HG02678 (cell line): ENCODE measurements at regions not wholly inside any gene's neighbourhood (a gene's known extent, or its start where the extent isn't known, plus 50 kb on each side); places are given as distances from the start of the nearest gene placed in this dataset.

Experiments
- ATAC-seq: cut with Tn5 transposase; IDR thresholded peaks from one replicate; pipeline ENCODE4 v1.9.1; 2021; ENCODE audit warnings: mild to moderate bottlenecking, moderate library complexity; ENCODE audit not compliant: unreplicated experiment

DNA sequence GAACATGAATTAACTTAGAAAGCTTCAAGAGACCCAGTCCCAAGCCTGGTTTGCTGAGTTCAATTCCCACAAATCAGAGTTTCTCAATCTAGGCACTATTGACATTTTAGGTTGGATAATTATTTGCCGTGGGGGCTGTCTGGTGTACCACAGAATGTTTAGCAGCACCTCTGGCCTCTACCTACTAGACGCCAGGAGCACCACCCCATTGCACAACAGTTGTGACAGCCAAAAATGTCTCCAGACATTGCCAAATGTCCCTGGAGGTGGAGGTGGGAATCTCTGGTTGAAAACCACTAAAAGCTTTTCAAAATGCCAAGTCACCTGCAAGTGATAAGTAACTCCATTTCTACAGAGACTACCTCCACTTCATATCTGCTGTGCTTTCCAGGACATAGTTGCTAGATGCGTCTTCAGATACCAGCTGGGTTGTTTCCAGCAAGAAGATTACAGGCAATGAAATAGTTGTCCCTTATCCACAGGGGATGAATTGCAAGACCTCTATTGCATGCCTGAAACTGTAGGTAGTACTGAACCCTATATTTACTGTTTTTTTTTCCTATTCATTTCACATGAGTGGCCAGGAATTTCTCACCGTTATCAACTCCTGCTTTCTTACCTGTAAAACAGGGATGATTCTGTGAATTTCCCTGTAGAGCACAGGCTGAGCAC, 554.3 kb downstream of the ZEB2 start:
- ATAC-seq: no peak

DNA sequence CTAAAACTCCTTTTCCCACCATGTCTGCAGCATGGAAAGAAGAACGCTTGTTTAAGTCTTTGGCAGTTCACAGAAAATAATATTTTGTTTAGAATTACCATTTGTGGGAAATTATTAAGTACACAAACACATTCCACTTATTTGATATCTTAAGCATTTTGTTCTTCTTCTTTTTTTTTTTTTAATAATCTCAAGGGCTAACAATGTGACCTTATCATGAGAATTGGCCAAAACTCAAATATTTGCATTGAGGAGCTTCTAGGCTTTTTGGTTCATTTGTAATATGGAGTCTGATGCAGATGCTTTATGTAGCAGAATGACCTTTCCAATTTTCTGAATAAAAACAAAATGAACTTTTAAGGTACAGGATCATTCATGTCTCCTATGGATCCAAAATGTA, 555.0 kb downstream of the ZEB2 start:
- ATAC-seq: no peak

DNA sequence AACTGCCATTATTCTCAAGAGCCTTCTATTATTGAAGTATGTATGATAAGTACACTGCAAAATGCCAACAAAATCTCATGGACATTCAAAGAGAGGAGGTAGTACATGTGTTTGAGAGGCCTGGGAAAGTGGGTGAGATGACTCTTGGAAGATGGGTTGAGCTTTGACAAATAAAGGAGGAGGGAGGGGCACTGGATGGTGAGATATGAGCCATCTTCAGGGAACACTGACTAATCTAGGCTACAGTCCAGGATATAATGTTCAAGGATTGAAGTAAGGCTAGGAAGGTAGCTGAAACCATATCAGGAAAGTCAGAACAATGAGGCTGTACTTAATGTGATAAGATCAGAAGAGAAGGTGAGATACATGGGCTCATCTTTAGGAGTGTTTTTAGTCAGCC, 559.7 kb downstream of the ZEB2 start:
- no peak for ATAC-seq

DNA sequence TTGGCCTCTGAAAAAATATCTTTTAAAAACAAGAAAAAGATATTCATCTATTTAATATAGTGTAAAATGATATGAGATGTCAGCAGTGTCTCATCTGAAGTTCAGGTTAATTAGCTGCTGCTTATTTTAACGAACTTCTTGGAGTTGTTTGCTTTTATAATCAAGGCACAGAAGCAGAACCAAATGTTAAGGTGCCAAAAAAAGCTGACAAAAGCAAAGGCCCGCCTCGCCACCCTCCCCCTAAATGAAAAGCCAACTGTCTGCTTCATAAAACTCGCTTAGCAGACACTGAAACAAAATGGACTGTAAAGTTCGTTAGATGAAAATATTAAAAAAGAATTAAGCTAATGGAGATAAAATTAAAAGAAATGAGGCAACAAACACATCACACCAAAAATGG, 562.6 kb downstream of the ZEB2 start:
- ATAC-seq: no peak

DNA sequence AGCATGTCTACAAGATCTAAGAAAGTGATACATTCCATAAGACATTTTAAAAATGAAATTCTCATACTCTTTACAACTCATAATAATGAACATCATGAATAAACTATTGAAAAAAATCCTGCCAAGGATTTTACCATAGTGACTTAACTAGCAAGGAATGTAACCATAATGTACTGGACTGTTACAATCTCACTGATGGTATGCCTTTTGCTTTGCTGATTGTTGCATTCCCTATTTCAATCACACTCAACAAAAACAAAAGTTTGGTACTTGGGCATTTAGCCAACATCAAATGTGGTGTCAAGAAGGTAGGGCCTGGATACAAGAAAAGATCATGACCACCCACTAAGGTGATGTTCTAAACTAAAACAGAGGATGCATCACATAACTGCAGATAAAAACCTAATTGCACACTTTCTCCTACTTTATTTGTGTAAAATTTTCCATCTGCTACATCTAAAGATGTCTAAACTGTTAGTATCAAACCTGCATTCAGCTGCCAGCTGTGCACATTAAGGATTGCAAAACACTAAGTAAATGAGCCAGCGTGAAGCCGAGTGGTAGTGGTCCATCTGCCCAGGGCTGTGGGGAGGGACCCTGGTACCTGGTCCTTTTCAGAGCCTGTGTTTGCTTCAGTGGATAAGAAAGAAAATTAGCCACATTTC, 564.4 kb downstream of the ZEB2 start:
- ATAC-seq: no peak

DNA sequence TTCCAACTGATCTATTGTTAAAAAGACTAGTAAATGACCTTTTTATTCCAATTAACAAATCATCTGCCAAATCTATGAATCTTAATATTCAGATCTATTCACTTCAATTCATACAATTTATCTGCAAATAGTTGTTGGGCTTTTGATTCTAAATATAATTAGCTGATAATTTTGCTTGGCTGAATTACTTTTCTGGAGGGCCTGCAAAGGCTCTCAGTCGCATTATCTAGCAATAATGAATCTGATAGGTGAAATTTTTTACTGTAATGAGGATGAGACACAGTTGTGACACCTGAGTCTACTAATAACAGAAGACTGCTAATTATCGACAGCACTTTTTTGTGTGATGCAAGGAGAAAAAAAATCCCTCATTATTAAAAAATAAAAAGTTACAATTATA, 565.1 kb downstream of the ZEB2 start:
- no peak for ATAC-seq

DNA sequence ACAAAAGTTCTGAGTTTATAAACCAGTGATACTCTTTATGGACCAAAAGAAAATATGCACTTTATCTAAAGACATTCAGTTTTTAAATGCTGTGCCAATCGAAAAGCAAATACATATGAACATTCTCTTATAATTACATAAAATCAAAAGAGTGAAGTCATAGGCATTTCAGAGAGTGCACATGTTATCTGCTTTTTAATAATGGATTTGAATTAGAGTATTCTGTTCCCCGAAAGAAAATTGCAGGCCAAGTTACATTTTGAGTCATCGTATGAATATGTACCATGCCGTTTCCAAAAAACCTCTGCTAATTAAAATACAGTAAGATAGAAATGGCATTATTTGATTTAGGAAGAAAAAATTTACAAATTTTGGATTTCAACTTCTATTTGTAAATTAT, 565.7 kb downstream of the ZEB2 start:
- ATAC-seq: no peak

DNA sequence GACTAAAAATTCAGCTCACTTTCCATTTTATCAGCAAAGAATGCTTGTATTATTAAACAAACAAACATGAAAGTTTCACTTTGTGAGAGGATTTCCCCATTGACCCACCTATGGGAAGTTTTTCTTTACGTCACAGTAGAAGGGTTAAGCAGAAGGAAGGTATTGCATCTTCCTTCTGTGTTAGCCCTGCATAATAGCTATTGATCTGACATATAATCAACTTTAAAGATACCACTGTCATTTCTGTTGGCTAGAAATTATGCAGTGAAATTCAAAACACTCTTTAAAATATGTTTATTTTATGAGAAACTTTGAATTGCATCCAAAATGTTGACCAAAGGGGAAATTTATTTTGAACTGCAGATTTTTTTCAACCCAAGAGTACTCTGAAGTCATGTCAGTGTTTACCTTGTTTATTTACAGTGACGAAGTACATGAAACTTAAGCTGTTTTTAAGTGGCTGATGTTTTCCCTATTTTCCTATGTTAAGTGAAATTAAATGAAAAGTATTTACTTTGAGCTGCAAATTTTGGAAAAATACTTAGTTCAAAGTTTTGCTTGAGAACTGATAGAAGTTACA, 566.4 kb downstream of the ZEB2 start:
- ATAC-seq: no peak

DNA sequence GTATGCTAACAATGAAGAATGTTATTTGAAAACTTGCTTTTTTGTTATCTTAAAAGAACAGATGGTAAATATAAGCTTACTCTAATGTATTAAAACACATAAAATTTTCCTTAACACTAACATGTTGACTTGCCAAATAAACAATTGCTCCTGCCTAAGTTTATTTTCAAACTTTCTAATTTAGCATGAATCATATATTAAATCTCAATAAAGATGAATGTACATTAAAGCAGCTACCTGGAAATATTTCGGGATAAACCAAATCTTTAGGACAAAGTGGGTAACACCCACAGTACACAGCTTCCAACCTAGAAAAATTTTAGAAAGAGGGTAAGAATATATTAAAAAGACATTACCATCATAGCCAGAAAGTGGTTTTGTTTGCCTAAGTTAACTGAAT, 567.4 kb downstream of the ZEB2 start:
- ATAC-seq: no peak

DNA sequence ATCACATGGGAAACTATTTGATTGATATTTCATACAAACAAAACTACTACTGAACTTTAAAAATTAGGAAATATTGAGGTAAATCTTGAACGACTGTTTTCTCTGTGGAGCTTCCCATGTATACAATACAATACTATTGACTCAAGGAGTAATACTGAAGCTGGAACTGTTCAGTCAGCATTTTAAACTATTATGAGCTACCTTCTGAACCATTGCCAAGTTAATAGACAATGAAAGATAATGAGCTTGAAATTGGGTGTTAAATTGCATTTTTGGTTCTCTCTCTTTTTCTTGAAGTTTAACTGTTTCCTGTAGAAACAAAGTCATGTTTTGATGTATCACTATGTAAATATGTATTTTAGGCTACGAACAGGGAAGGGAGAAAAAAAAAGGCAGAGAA, 569.2 kb downstream of the ZEB2 start:
- no peak for ATAC-seq

DNA sequence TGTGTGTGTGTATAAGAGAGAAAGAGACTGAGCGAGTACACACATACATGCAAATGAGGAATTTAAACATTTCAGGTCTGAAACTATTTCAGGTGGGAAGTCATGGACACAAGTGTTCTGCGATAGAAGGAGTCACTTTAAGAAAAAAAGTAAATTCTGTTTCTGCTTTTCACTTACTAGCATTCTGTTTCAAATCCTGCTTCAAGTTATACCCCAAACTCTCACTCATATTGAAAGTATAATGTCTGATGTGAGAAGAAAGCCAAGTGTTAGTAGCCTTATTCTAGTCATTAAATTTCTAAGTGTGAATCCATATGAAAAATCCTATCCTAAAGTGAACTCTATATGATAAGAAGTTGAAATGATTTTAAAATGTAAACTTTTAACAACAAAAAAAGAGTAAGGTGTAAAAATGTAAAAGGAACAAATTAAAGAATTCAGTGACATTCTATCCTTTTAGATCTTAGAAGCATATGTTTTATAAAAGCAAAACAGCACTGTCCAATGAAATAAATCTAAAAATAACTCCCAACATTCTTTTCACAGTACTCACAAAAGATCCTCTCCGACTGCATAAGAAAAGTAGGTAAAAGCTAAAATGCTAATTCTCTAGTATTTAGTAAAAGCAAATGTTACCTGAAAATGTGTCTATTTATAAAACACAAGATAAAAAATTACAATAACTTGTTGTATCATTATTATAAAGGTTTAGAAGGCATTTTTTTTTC, 570.6 kb downstream of the ZEB2 start:
- ATAC-seq: peak; percentile 71

DNA sequence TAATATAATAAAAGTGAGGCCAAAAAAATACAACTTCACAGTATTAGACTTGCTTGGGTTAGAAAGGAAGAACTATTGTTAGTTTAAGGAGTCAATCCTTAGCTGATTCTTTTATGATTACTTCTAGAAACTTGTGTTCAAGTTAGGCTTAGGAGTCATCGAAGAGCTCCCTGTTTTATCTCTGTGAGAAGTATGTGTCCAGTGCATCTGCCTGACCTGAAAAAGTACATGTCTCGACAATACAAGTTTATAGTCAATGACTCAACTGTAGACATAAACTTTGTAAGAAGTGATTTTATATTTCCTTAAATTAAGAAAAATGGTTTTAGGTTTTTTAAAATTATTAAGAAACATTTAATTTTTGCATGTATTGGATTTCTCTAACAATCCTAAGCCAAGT, 571.2 kb downstream of the ZEB2 start:
- ATAC-seq: no peak

DNA sequence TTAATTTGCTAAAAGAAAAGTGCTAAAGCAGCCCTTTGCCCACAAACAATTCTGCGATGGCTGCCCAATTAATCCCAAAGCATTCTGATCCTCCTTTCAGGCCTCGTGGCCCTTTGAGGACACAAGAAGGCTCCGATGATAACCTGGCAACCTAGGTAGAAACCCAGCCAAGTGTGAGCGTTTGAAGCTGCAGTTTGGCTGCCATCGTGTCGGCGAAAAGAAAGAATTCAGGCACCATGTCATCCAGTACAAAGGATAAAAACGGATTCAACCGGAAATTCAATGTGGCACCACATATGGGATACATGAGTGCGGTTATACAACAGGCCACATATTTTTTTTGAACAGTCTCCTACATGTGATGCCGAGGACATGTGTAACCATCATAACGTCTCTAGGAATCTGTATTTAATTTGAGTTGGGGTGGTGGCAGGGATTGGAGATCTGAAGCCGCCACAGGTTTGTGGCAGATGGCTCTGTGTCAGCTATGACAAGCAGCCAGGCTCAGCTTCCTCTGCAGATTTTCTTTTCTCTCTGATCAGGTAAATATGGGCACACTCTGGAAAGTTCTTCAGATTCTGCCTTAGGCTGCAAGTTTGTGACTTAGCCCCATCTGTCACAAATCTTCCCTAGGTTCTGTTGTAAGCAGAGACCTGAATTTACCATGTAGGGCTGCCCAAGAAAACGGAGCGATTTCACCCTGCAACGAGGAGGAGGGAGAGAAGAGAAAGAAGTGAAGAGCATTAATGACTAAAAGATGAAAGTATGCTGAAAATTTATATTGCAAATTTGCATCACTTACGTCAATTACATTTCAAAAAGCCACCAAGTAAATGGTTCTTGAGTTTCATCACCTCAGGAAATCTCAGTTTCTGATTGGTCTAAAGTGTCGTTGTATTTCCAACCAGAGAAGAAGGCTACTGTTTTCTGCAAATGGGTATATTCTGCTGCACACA, 573.2 kb downstream of the ZEB2 start:
- no peak for ATAC-seq

DNA sequence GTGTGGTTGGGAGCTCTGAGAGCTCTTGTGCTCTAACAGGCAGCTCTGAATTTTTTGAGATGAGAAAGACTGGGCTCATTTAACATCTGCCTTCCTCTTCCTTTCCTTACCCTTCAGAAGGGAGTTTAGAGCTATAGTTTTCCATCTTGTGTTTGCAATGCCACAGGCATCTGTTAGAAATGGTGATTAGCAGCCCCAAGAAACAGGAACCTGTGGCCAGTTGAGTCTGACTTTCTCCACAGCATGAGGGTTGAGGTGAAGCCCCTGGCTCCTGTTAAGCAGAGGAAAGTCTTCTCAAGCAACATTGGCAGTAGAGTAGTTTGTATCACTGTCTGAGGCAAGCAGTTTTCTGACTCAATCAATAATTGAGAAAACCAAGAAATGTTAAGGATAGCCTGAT, 577.4 kb downstream of the ZEB2 start:
- ATAC-seq: no peak

DNA sequence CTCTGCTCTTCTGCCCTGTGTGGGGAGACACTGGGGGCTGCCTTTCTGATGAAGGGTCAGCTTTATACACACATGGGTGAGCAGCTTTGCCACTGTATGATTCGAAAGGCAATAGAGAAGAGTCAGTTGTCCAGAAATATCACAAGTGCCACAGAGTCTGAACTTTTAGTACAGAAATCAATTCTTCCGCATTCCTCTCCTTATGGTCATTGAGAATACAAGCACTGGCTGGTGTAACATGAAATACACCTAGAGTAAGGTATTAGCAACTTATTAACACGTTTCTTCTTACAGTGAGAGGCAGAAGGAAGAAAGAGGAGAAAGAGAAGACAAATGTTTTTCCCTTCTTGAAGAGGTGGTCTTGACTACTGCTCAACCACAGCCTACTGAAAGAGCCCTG, 579.2 kb downstream of the ZEB2 start:
- no peak for ATAC-seq

DNA sequence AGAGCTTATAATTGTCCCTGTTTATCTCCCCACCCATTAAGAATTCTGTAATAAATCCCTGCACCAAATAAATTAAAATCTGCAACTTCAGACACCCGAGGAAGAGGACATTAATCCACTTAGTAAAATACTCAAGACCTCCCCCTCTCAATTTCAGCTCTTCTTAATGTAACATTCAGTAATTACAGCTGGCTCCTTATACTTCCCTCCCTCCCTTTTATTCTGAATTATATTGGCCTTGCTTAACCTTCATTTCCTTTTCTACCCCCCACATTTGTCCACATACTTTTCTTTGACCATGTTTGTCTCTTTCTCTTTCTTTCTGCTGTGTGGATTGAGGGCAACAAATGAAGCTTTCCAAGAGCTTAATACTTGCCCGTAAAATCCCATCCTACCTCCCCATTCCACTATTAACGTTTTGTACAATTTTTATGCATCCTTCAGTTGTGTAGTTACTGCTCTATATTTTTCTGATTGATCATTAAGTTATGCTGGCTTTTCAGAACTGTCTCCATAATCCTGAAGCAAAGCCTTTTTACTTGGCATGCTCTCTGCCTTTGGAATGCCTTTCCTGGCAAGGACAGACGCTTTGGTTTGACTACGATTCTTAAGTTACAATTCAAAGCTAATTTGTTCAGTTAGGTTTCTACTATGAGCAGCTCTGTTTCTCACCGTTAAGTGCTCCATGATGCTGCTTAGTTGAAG, 580.1 kb downstream of the ZEB2 start:
- no peak for ATAC-seq

DNA sequence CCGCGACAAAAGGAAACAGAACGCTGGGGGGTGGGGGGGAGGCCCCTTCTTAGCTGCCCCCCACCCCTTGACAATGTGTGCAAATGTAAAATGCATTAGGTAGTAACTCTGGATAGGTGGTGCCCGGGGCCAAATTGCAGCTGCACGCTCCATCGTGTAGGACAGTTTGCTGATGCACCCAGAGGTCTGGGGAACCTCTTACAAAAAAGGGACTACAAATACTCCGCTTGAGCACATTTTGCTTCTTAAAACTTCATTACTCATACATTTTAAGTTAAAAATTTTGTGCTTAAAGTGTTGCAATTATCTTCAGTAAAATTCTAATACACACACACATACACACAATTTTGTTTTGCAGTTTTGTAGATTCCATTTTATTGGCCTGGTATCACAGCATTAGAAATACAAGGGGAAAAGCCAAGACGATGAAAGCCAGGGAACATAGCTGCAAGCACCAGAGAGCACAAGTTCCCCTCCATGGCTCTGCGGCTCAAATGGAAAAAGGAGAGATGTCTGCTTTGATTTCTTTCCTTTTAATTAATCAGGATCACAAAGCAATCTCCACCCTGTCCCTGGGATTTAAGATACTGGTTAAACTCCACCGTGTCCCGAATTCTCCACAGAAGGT, 582.1 kb downstream of the ZEB2 start:
- ATAC-seq: peak; percentile 18

DNA sequence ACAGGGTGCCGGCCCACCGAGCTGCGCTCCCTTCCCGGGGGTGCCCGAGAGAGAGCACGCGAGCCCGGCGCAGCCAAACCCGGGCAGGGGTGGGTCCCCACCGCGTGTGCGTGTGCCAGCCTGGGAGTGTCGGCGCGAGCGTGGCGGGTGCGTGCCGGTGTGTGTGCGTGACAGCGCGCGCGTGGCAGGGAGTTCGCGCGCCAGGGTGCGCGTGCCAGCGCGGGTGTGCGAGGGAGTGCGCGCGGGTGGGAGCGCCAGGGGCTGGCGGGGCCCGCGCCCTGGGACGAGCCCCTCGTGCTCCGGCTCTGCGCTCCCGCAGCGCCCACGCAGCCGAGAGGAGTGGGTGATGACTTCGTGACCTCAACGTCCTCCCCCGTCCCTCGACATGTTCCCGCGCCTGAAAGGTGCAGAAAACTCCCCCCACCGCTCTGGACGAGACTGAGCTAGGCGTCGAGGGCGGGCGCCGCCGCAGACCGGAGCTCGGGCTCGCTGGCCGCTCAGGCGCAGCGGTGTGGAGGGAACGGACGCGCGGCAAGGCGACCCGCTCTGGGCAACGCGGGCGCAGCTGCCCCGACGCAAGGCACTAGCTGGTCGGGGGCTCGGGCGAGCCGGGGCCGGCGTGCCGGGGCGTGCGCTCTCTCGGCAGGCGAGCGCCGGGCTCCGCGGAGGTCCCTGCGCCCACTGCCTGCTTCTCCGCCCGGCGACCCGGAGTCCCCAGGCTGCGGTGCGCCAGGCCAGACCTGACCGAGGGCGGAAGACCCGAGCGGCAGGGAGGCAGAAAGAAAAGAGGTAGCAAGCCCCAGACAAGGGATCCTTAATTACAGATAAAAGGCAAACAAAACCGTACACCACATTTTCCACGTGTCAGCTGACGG, 582.8 kb downstream of the ZEB2 start:
- peak; percentile 71 for ATAC-seq

DNA sequence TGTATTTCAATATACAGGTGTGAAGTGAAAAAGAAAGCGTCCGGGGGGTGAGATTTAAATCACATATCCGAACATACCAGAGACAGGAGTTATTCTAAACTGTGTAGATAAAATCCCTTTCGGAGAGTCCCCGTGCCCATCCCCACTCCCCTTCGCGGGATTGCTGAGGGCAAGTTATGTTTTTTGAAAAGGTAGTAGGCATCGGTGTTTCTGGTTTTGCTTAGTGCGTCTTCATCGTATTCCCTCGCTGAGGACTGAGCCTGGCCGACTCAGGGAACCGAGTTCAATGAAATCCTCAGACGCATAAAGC, 583.4 kb downstream of the ZEB2 start:
- peak; percentile 1 for ATAC-seq
